K562 (cell line): ENCODE measurements at regions not wholly inside any gene's neighbourhood (a gene's known extent, or its start where the extent isn't known, plus 50 kb on each side); places are given as distances from the start of the nearest gene placed in this dataset.

ENCODE experiments used
- ATF7 ChIP-seq: fragments of 450-650 bp; IDR thresholded peaks from 2 replicates; pipeline ENCODE4 v1.7.1; 2014; ENCODE audit warnings: mild to moderate bottlenecking, moderate library complexity
- CBX2 ChIP-seq: fragments of 200-600 bp; sonication (generic); IDR thresholded peaks from one replicate; pipeline ENCODE4 v1.6.1; 2012; ENCODE audit warnings: mild to moderate bottlenecking, low read length, inconsistent platforms; ENCODE audit not compliant: insufficient read depth, poor library complexity, severe bottlenecking
- ETV6 ChIP-seq, 3 experiments: fragments of 150-350 bp in 1 of 3; sonication (generic) in 1 of 3; formaldehyde crosslinking in 1 of 3; IDR thresholded peaks; 2 replicates each; pipeline versions ENCODE4 v1.6.1 to v1.8.0; 2014 to 2022; ENCODE audit warnings: borderline replicate concordance in 2 of 3, low read depth in 2 of 3, antibody characterized with exemption in 1 of 3, low read length in 1 of 3, mild to moderate bottlenecking in 1 of 3, missing genetic modification reagents in 1 of 3
- EZH2 ChIP-seq: IDR thresholded peaks from 2 replicates; pipeline ENCODE4 v1.6.1; 2012; ENCODE audit warnings: low read depth, mild to moderate bottlenecking, inconsistent platforms, low read length, borderline replicate concordance
- MLX ChIP-seq, 2 experiments: fragments of 450-650 bp in 1 of 2; sonication (generic) in 1 of 2; formaldehyde crosslinking; conservative IDR thresholded peaks; 2 replicates each; pipeline versions ENCODE4 v1.4.0 to v1.8.1; 2020 to 2022; ENCODE audit warnings: mild to moderate bottlenecking in 1 of 2, missing genetic modification reagents in 1 of 2
- POLR2A ChIP-seq: fragments of 450-650 bp; conservative IDR thresholded peaks from 2 replicates; pipeline ENCODE4 v1.6.1; 2016
- RAD21 ChIP-seq, 2 experiments: fragments of 250-450 bp in 1 of 2; fragments of 450-650 bp in 1 of 2; sonication (Bioruptor Pico) in 1 of 2; formaldehyde crosslinking in 1 of 2; IDR thresholded peaks in 1 of 2; conservative IDR thresholded peaks in 1 of 2; 2 replicates each; pipeline versions ENCODE4 v1.4.0 to v1.8.0; 2020 to 2022; ENCODE audit warnings: mild to moderate bottlenecking in 2 of 2, moderate library complexity in 1 of 2
- RFX1 ChIP-seq: fragments of 450-650 bp; IDR thresholded peaks from 2 replicates; pipeline ENCODE4 v1.6.1; 2016; ENCODE audit warnings: mild to moderate bottlenecking, moderate library complexity
- TCF7 ChIP-seq: sonication (generic); IDR thresholded peaks from 2 replicates; pipeline ENCODE4 v1.6.1; 2016; ENCODE audit warnings: antibody characterized with exemption, borderline replicate concordance
- ZKSCAN1 ChIP-seq: fragments of 150-350 bp; IDR thresholded peaks from 2 replicates; pipeline ENCODE4 v1.6.1; 2016; ENCODE audit warnings: low read depth, low read length
- ZNF830 ChIP-seq: fragments of 250-450 bp; sonication (Bioruptor Pico); IDR thresholded peaks from 2 replicates; pipeline ENCODE4 v1.5.0; 2021; ENCODE audit warnings: mild to moderate bottlenecking
- TF ChIP-seq, protein P1 (sequence below), 3 experiments: IDR thresholded peaks in 2 of 3; conservative IDR thresholded peaks in 1 of 3; 2 replicates each; pipeline ENCODE4 v1.5.1; 2011 to 2012; ENCODE audit warnings: low read length in 3 of 3, mild to moderate bottlenecking in 3 of 3, control low read depth in 2 of 3, improper control_type of control experiment in 1 of 3, inconsistent platforms in 1 of 3, low read depth in 1 of 3, mixed read lengths in 1 of 3, moderate library complexity in 1 of 3; ENCODE audit not compliant: insufficient read depth in 2 of 3

GRCh38 chr13:78784014-78784750 lies 125.2 kb upstream of the OBI1 start:
- TF ChIP-seq POLR2A = no peak
- TF ChIP-seq, protein P1, sequence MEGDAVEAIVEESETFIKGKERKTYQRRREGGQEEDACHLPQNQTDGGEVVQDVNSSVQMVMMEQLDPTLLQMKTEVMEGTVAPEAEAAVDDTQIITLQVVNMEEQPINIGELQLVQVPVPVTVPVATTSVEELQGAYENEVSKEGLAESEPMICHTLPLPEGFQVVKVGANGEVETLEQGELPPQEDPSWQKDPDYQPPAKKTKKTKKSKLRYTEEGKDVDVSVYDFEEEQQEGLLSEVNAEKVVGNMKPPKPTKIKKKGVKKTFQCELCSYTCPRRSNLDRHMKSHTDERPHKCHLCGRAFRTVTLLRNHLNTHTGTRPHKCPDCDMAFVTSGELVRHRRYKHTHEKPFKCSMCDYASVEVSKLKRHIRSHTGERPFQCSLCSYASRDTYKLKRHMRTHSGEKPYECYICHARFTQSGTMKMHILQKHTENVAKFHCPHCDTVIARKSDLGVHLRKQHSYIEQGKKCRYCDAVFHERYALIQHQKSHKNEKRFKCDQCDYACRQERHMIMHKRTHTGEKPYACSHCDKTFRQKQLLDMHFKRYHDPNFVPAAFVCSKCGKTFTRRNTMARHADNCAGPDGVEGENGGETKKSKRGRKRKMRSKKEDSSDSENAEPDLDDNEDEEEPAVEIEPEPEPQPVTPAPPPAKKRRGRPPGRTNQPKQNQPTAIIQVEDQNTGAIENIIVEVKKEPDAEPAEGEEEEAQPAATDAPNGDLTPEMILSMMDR (IDR thresholded peaks at IDR 0.05 in 2 of 3, conservative IDR thresholded peaks at IDR 0.05 in 1 of 3; ENCODE audit: insufficient read depth in 2 of 3, low read depth in 1 of 3, low read length in 3 of 3) = no peak
- TF ChIP-seq RAD21 (CRISPR knock-in tag; conservative IDR thresholded peaks at IDR 0.05 in 1 of 2, IDR thresholded peaks at IDR 0.05 in 1 of 2) = no peak
- TF ChIP-seq ZNF830 (CRISPR knock-in tag) = no peak
- TF ChIP-seq ATF7 = no peak
- TF ChIP-seq MLX (CRISPR knock-in tag; conservative IDR thresholded peaks at IDR 0.05) = no peak
- TF ChIP-seq CBX2 = no peak
- no peak for TF ChIP-seq TCF7
- no peak for TF ChIP-seq ZKSCAN1
- TF ChIP-seq RFX1 = no peak
- no peak for TF ChIP-seq ETV6 (IDR thresholded peaks at IDR 0.05; ENCODE audit: borderline replicate concordance in 1 of 2, low read depth in 2 of 2, low read length in 1 of 2)
- no peak for TF ChIP-seq ETV6 (CRISPR knock-in tag; IDR thresholded peaks at IDR 0.05; ENCODE audit: borderline replicate concordance)
- no peak for TF ChIP-seq EZH2
